ENCODE measurements at regions not wholly inside any gene's neighbourhood (a gene's known extent, or its start where the extent isn't known, plus 50 kb on each side); places are given as distances from the start of the nearest gene placed in this dataset.

DNA sequence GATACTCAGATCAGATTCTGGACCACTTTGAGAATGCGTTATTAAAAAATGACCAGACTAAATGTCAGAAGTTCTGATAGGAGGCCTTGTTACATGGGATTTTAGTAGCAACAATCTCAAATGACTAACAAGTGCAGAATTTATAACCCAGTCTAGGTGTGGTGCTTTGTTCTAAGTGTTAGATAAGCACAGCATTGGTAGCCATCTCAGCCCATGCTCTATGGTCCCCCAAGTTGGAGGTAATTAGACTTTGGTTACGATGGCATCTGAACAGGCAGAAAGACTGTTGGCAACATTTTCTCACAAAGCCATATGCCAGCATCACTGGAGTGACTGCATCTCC is 140.4 kb upstream of the RPS23 start:
- TF ChIP-seq, protein P1, sequence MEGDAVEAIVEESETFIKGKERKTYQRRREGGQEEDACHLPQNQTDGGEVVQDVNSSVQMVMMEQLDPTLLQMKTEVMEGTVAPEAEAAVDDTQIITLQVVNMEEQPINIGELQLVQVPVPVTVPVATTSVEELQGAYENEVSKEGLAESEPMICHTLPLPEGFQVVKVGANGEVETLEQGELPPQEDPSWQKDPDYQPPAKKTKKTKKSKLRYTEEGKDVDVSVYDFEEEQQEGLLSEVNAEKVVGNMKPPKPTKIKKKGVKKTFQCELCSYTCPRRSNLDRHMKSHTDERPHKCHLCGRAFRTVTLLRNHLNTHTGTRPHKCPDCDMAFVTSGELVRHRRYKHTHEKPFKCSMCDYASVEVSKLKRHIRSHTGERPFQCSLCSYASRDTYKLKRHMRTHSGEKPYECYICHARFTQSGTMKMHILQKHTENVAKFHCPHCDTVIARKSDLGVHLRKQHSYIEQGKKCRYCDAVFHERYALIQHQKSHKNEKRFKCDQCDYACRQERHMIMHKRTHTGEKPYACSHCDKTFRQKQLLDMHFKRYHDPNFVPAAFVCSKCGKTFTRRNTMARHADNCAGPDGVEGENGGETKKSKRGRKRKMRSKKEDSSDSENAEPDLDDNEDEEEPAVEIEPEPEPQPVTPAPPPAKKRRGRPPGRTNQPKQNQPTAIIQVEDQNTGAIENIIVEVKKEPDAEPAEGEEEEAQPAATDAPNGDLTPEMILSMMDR (IDR thresholded peaks at IDR 0.05) = no peak
- no peak for TF ChIP-seq POLR2AphosphoS5 (IDR thresholded peaks at IDR 0.05)
- TF ChIP-seq POLR2A (IDR thresholded peaks at IDR 0.05) = no peak
